Adrenal gland (tissue), 9 donors: ENCODE measurements at regions not wholly inside any gene's neighbourhood (a gene's known extent, or its start where the extent isn't known, plus 50 kb on each side); places are given as distances from the start of the nearest gene placed in this dataset.

Source experiments
- DNase-seq, 7 donors: peaks; one replicate each; pipeline ENCODE4 v3.0.0-alpha.2; 2019 to 2020
- H3K27ac ChIP-seq, 5 donors: fragments of 200-600 bp; sonication (generic) in 4 of 5; 1 replicate in 3 of 5; 2 replicates in 2 of 5; pipeline versions ENCODE4 v1.5.1 to v1.8.0; 2016 to 2020; ENCODE audit warnings: mild to moderate bottlenecking in 1 of 5
- H3K27me3 ChIP-seq: fragments of 200-600 bp; 2 replicates; pipeline ENCODE4 v1.8.0; 2021
- H3K36me3 ChIP-seq, 2 donors: fragments of 200-600 bp; replicated peaks in 1 of 2; 1 replicate in 1 of 2; 2 replicates in 1 of 2; pipeline versions ENCODE4 v1.5.1 to v1.8.0; 2018 to 2022
- H3K4me1 ChIP-seq, 2 donors: fragments of 200-600 bp; replicated peaks in 1 of 2; 1 replicate in 1 of 2; 2 replicates in 1 of 2; pipeline versions ENCODE4 v1.5.1 to v1.8.0; 2018 to 2021
- H3K4me3 ChIP-seq, 4 donors: fragments of 200-600 bp; sonication (generic) in 3 of 4; one replicate each; pipeline ENCODE4 v1.5.1; 2016 to 2018
- H3K9me3 ChIP-seq, 3 donors: fragments of 200-600 bp; sonication (generic) in 1 of 3; replicated peaks in 1 of 3; 1 replicate in 2 of 3; 2 replicates in 1 of 3; pipeline versions ENCODE4 v1.5.1 to v1.8.0; 2016 to 2021
- CTCF ChIP-seq, 6 experiments: fragments of 450-650 bp in 4 of 6; fragments of 200-600 bp in 2 of 6; sonication (generic) in 1 of 6; IDR thresholded peaks; 1 replicate in 5 of 6; 2 replicates in 1 of 6; pipeline versions ENCODE4 v1.5.1 to v1.8.0; 2016 to 2021; ENCODE audit warnings: antibody characterized with exemption in 6 of 6, mild to moderate bottlenecking in 2 of 6, moderate library complexity in 1 of 6
- POLR2A ChIP-seq, 2 donors: fragments of 450-650 bp; IDR thresholded peaks; one replicate each; pipeline ENCODE4 v1.6.1; 2017; ENCODE audit warnings: antibody characterized with exemption in 2 of 2, mild to moderate bottlenecking in 2 of 2, moderate library complexity in 1 of 2
- WGBS, 4 donors: extraction: QIAGEN DNeasy Blood & Tissue Kit in 2 of 4; methylation state at CpG; one replicate each; pipeline versions ENCODE4 v1.1.5 to v1.1.7; 2013 to 2017; 5-methylcytosine and 5-hydroxymethylcytosine counted together
- intact Hi-C, 2 donors: fragments of 100-400 bp; cut with DNase I; formaldehyde crosslinking; loops; one replicate each; pipeline versions ENCODE4 v1.14.1 to v1.15.0; 2022 to 2023
- donor health status: healthy with polysubstance abuse.
- donor health status: Bipolar disorder and iron deficiency.
- donor health status: DM: yes; HTN: yes; CAD: no.
- donor health status: DM: no; HTN: no; CAD: no.
- donor health status: DM: no; HTN: no; CAD: no.

DNA sequence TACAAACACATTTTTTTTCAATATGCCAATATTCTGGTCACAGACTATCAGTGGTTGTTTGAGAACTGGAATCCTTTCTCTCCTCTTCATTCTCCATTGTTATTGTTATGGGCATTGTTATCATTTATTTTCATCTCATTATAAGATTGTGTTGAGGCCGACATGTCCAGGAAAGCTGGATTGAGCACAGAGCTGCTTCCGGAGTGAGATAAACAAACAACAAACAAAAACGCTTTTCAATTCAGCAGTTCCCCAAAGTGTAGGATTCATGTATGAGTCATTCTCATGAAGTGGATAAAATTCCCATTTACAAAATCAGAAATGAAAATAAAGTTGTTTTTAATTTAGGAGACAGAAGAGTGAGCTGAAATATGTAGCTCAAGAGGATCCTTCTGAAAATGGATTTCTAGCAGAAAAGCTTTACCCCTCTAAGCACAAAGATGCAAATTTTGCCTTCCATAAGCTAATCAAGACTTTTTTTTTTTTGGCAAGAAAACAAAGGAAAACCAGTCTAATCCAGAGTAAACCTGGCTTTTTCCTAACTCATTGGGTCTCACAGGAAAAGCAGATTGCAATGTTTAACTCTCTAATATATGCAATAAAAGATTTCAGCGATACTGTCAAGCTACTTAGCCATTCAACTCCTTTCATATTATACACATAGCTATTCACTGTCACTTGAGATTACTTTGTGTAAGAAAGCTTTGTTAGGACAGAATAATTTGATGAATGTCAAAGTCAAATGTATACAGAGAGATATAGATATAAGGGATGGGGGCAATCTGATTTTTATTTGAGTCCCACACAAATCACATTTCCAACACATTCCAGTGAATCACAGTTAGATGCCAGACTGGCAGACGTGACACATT lies 1441.7 kb upstream of the CELF4 start:
- Histone ChIP-seq H3K27me3 (no peaks in the 10 kb centered on the region), H3K27ac (no peak overlapping the region), H3K4me3 (no peak overlapping the region), H3K4me1 (no peaks in the 10 kb centered on the region), H3K36me3 (no peaks in the 10 kb centered on the region), H3K9me3 (no peaks in the 10 kb centered on the region)
- no peak for DNase-seq
- no peak for TF ChIP-seq CTCF (IDR thresholded peaks at IDR 0.05)
- WGBS, 4 donors = 67 to 73% (median 70%) methylated on average over 5 of the region's 5 CpGs
- intact Hi-C loops = no loop called here

DNA sequence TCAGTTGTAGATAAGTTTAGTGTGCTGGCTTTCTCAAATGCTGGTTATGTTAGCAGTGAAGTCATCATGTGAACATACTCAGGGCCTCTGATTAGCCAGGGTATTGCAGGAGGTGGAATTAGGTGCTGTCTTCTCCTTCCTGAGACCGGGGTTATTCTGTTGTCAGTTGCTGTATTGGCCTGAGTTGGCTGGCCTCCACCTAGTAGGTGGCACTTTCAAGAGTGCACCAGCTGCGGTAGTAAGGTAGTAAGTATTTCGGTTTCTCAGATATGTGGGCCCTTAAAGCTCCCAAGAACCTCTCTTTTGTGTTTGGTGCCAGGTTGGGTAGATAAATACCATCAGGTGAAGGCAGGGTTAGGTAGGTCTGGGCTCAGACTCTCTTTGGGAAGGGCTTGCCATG lies 1430.5 kb upstream of the CELF4 start:
- H3K27me3 ChIP-seq = no peaks in the 10 kb centered on the region
- TF ChIP-seq POLR2A (IDR thresholded peaks at IDR 0.05) (no peak), CTCF (IDR thresholded peaks at IDR 0.05) (no peak)
- WGBS, 4 donors = 83 to 96% (median 86%) methylated on average over 3 of the region's 3 CpGs
- no peaks in the 10 kb centered on the region for H3K9me3 ChIP-seq
- no peaks in the 10 kb centered on the region for H3K36me3 ChIP-seq
- no peak overlapping the region for H3K27ac ChIP-seq
- intact Hi-C loops = no loop called here
- no peaks in the 10 kb centered on the region for H3K4me1 ChIP-seq
- no peak for DNase-seq
- H3K4me3 ChIP-seq = no peak overlapping the region

DNA sequence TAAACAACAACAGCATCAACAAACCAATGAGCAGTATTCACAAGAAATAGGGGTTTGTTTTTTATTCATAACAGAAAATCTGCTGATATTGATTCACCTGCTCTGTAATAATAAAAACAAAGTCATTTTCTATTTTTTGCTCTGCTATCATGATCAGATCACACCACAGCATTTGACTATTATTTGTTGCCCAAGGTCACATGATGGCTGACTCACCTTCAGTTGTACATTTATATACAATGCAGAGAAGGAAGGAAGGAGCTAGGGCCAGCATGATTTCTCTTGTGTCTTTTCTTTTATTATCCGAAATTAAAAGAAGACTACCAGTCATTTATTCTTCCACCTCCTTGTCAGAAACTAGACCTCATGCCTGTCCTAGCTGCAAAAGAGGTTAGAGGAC lies 1427.7 kb upstream of the CELF4 start:
- Histone ChIP-seq H3K27me3 (no peaks in the 10 kb centered on the region), H3K27ac (no peak overlapping the region), H3K4me1 (no peaks in the 10 kb centered on the region), H3K36me3 (no peaks in the 10 kb centered on the region), H3K4me3 (no peak overlapping the region), H3K9me3 (no peaks in the 10 kb centered on the region)
- WGBS, 4 donors = 52 to 74% (median 62%) methylated on average over 1 of the region's 1 CpG
- DNase-seq = no peak
- TF ChIP-seq CTCF (IDR thresholded peaks at IDR 0.05) = no peak
- no peak for TF ChIP-seq POLR2A (IDR thresholded peaks at IDR 0.05)
- intact Hi-C loops = no loop called here

- Histone ChIP-seq H3K9me3 (no peaks in the 10 kb centered on the region), H3K36me3 (no peaks in the 10 kb centered on the region), H3K27ac (no peak overlapping the region), H3K27me3 (no peaks in the 10 kb centered on the region), H3K4me1 (no peaks in the 10 kb centered on the region), H3K4me3 (no peak overlapping the region)
- intact Hi-C loops = no loop called here
- TF ChIP-seq POLR2A (IDR thresholded peaks at IDR 0.05) = no peak
- no peak for TF ChIP-seq CTCF (IDR thresholded peaks at IDR 0.05)
- DNase-seq = no peak
These were observed 1419.4 kb upstream of the CELF4 start for GRCh38 chr18:38984968-38985367.
